ENCODE measurements at regions not wholly inside any gene's neighbourhood (a gene's known extent, or its start where the extent isn't known, plus 50 kb on each side); places are given as distances from the start of the nearest gene placed in this dataset.

DNA sequence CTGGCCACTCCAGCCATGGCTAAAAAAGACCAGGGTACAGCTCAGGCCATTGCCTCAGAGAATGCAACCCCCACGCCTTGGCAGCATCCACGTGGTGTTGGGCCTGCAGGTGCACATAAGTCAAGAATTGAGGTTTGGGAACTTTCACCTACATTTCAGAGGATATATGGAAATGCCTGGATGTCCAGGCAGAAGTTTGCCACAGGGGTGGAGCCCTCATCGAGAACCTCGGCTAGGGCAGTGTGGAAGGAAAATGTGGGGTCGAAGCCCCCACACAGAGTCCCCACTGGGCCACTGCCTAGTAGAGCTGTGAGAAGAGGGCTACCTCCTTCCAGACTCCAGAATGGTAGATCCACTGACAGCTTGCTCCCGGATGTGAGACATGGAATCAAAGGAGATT is 477.3 kb downstream of the LPIN1 start:
- DNase-seq (ENCODE audit: low spot score) = no peak
- intact Hi-C loops (cut with DNase I) = no loop called here
- no peaks in the 10 kb centered on the region for H3K4me1 ChIP-seq (replicated peaks)
- 95% methylated on average over 6 of the region's 6 CpGs for WGBS
- TF ChIP-seq, protein P1, sequence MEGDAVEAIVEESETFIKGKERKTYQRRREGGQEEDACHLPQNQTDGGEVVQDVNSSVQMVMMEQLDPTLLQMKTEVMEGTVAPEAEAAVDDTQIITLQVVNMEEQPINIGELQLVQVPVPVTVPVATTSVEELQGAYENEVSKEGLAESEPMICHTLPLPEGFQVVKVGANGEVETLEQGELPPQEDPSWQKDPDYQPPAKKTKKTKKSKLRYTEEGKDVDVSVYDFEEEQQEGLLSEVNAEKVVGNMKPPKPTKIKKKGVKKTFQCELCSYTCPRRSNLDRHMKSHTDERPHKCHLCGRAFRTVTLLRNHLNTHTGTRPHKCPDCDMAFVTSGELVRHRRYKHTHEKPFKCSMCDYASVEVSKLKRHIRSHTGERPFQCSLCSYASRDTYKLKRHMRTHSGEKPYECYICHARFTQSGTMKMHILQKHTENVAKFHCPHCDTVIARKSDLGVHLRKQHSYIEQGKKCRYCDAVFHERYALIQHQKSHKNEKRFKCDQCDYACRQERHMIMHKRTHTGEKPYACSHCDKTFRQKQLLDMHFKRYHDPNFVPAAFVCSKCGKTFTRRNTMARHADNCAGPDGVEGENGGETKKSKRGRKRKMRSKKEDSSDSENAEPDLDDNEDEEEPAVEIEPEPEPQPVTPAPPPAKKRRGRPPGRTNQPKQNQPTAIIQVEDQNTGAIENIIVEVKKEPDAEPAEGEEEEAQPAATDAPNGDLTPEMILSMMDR (IDR thresholded peaks at IDR 0.05) = no peak
- TF ChIP-seq POLR2A (IDR thresholded peaks at IDR 0.05) (no peak), POLR2AphosphoS5 (IDR thresholded peaks at IDR 0.05) (no peak)
- no peaks in the 10 kb centered on the region for H3K27me3 ChIP-seq (replicated peaks; ENCODE audit: insufficient read depth)
- H3K9me3 ChIP-seq = no peaks in the 10 kb centered on the region
- H3K36me3 ChIP-seq = no peaks in the 10 kb centered on the region
- H3K4me3 ChIP-seq = no peak overlapping the region
- H3K27ac ChIP-seq = no peak overlapping the region

DNA sequence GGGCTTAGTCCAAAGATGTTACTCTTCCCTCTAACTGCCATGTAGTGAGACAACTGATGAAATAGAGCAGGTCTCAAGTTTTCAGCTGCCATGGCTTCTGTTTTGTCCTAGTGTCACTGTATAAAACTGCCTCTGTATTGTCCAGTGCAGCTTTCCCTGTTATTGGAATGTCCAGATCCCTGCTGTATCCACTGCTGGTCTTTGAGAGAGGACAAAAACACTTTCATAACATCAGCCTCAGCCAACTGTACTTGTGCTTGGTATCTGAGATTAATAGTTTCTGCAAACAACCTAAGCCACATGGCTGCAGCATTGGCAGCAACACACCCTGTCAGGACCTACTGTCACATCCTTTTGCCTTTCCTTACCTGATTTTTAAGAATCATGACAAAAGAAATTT is 480.2 kb downstream of the LPIN1 start:
- intact Hi-C loops (cut with DNase I) = no loop called here
- Histone ChIP-seq H3K4me1 (replicated peaks) (no peaks in the 10 kb centered on the region), H3K27me3 (replicated peaks; ENCODE audit: insufficient read depth) (no peaks in the 10 kb centered on the region), H3K4me3 (no peak overlapping the region), H3K36me3 (no peaks in the 10 kb centered on the region), H3K9me3 (no peaks in the 10 kb centered on the region), H3K27ac (no peak overlapping the region)
- TF ChIP-seq POLR2A (IDR thresholded peaks at IDR 0.05) (no peak), POLR2AphosphoS5 (IDR thresholded peaks at IDR 0.05) (no peak)
- TF ChIP-seq, protein P1 (IDR thresholded peaks at IDR 0.05) = no peak
- DNase-seq (ENCODE audit: low spot score) = no peak

DNA sequence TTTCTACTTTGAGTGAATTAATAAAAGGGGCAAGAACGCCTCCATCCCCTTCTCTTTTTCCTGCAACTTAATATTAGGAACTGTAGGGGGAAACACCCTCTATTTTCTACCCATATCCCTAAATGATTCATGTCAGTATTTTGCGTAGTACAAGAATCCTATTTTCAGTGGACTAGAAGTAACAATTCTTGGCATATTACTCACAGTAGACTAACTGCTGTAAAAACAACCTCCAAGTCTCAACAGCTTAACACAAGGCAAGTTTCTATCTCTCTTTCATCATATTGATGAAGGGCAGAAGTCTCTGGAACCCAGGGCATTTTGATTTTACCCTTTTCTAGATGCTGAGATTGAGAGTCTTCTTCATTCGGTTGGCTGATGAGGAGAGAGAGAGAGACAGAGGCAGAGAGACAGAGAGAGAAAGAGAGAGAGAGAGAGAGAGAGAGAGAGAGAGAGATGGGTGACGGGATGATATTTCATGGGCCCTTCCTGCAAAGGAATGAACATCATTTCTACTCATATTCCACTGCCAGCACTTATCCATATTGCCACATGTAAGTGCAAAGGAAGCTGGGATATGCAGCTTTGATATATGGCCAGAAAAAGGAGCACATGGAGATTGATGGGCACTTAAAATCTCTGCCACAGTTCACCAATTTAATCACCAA is 481.6 kb downstream of the LPIN1 start:
- H3K27ac ChIP-seq = no peak overlapping the region
- DNase-seq (ENCODE audit: low spot score) = no peak
- 95% methylated on average over 4 of the region's 4 CpGs for WGBS
- no peak overlapping the region for H3K4me3 ChIP-seq
- H3K9me3 ChIP-seq = no peaks in the 10 kb centered on the region
- TF ChIP-seq POLR2AphosphoS5 (IDR thresholded peaks at IDR 0.05) = no peak
- TF ChIP-seq POLR2A (IDR thresholded peaks at IDR 0.05) = no peak
- TF ChIP-seq, protein P1 (IDR thresholded peaks at IDR 0.05) = no peak
- no peaks in the 10 kb centered on the region for H3K36me3 ChIP-seq
- H3K27me3 ChIP-seq (replicated peaks; ENCODE audit: insufficient read depth) = no peaks in the 10 kb centered on the region
- intact Hi-C loops (cut with DNase I) = no loop called here
- H3K4me1 ChIP-seq (replicated peaks) = no peaks in the 10 kb centered on the region

- intact Hi-C loops (cut with DNase I) = no loop called here
- no peak for DNase-seq (ENCODE audit: low spot score)
- WGBS = 73% methylated on average over 2 of the region's 2 CpGs
- no peak overlapping the region for H3K27ac ChIP-seq
- H3K9me3 ChIP-seq = no peaks in the 10 kb centered on the region
- no peaks in the 10 kb centered on the region for H3K27me3 ChIP-seq (replicated peaks; ENCODE audit: insufficient read depth)
- no peaks in the 10 kb centered on the region for H3K4me1 ChIP-seq (replicated peaks)
- H3K36me3 ChIP-seq = no peaks in the 10 kb centered on the region
- TF ChIP-seq, protein P1 (IDR thresholded peaks at IDR 0.05) = no peak
- no peak for TF ChIP-seq POLR2AphosphoS5 (IDR thresholded peaks at IDR 0.05)
- H3K4me3 ChIP-seq = no peak overlapping the region
These were observed 484.9 kb downstream of the LPIN1 start for GRCh38 chr2:12231288-12231687.

DNA sequence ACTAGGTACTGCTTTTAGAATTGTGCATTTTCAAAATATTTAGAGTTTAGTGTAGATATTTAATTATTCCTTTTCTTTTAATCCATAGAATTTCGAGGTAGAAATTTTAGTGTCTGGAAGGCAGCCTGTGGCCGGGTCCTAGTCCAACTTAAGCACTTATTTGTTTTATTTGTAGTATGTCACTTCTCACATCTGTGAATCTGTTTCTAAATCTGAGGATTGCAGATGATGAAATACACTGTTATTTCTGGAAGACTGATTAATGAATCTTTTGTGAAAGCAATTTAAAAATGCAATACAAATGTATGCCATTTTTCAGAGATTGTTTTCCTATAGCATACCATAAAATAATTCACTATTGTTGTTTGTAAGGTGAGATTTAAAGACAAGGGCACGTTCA is 483.9 kb upstream of the TRIB2 start:
- TF ChIP-seq POLR2A (IDR thresholded peaks at IDR 0.05) (no peak), POLR2AphosphoS5 (IDR thresholded peaks at IDR 0.05) (no peak)
- TF ChIP-seq, protein P1 (IDR thresholded peaks at IDR 0.05) = no peak
- Histone ChIP-seq H3K4me3 (no peak overlapping the region), H3K27me3 (replicated peaks; ENCODE audit: insufficient read depth) (no peaks in the 10 kb centered on the region), H3K36me3 (no peaks in the 10 kb centered on the region), H3K4me1 (replicated peaks) (no peaks in the 10 kb centered on the region), H3K9me3 (no peaks in the 10 kb centered on the region), H3K27ac (no peak overlapping the region)
- DNase-seq (ENCODE audit: low spot score) = no peak
- intact Hi-C loops (cut with DNase I) = no loop called here
- WGBS = 67% methylated on average over 3 of the region's 3 CpGs
